ENCODE measurements at regions not wholly inside any gene's neighbourhood (a gene's known extent, or its start where the extent isn't known, plus 50 kb on each side); places are given as distances from the start of the nearest gene placed in this dataset.
"Not testable (repeated sequence)": the region's sequence is repeated elsewhere in the genome, so short reads cannot be mapped to it uniquely, and the experiment has no call there.

- DNase-seq (ENCODE audit: low spot score in 2 of 2) (no peak), ATAC-seq (ENCODE audit: low read depth) (no peak)
- Mint-ChIP-seq H3K27me3 (no peaks in the 10 kb centered on the region), H3K9me3 (no peaks in the 10 kb centered on the region), H3K27ac (no peak overlapping the region), H3K4me3 (no peak overlapping the region), H3K4me1 (no peaks in the 10 kb centered on the region), H3K36me3 (no peaks in the 10 kb centered on the region)
These were observed 2102.9 kb downstream of the NCAM2 start for GRCh38 chr21:23101111-23101510.

DNA sequence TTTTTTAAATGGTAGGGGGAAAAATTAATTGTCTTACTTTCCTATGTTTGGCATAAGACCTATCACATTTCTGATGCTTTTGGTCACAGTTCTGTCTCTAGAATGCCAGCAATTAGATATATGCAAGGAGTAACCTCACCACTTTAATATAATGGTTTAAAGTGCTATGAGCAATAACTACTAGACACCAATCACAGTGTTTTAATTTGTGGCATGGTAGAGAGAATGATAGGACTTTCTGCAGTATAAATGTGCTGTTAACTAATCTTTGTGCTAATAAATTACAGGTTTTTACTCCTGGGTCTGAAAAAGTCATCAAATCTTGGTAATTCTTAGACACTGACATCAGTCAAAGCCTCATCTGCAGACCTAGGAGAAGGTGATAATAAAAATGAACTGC, 2110.3 kb downstream of the NCAM2 start:
- H3K9me3 Mint-ChIP-seq = no peaks in the 10 kb centered on the region
- no peaks in the 10 kb centered on the region for H3K4me1 Mint-ChIP-seq
- ATAC-seq (ENCODE audit: low read depth) (no peak), DNase-seq (ENCODE audit: low spot score in 2 of 2) (no peak)
- no peak overlapping the region for H3K4me3 Mint-ChIP-seq
- no peak overlapping the region for H3K27ac Mint-ChIP-seq
- no peaks in the 10 kb centered on the region for H3K36me3 Mint-ChIP-seq
- H3K27me3 Mint-ChIP-seq = no peaks in the 10 kb centered on the region

DNA sequence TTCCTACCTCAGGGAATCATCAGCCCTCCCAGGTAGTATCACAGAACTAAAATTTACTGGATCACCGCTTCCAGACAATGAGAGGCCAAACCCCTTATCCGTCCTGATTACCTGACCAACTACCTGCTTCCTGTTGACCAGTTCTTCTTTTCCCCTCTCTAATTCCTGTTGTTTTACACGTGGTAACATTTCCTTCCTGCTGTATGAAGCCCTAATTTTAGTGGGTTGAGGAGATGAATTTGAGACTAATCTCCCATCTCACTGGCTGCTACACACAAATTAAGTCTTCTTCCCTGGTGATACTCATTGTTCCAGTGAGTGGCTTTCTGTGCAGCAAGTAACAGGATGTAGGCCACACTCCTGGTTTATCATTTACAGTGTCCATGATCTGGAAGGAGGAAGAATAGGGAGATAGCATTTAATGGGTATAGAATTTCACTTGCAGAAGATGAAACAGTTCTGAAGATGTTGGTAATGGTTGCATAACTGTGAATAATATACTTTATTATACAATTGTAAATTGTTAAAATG, 2112.9 kb downstream of the NCAM2 start:
- no peak overlapping the region for H3K27ac Mint-ChIP-seq
- DNase-seq (ENCODE audit: low spot score in 2 of 2) (no peak), ATAC-seq (ENCODE audit: low read depth) (no peak)
- no peaks in the 10 kb centered on the region for H3K4me1 Mint-ChIP-seq
- no peaks in the 10 kb centered on the region for H3K27me3 Mint-ChIP-seq
- H3K9me3 Mint-ChIP-seq = peaks cover 1% of the 10 kb centered on the region
- no peak overlapping the region for H3K4me3 Mint-ChIP-seq
- no peaks in the 10 kb centered on the region for H3K36me3 Mint-ChIP-seq

DNA sequence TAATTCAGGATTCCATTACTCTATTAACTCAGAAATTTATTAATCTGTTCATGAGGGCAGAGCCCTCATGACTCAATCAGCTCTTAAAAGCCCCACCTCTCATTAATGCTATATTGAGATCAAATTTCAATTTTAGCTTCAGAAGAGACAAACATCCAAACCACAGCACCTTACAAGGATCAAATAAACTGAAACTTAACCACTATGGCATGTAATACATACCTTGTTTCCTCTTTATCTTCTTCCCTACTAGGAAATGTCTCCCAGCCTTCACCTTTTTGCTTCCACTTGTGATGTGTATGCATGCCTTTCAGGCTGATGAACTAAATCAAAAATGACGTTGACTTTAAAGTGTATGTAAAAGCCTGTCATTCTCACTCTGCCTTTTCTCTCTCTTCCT, 2121.3 kb downstream of the NCAM2 start:
- no peak for DNase-seq (ENCODE audit: low spot score in 2 of 2)
- ATAC-seq (ENCODE audit: low read depth) = no peak
- Mint-ChIP-seq H3K27me3 (no peaks in the 10 kb centered on the region), H3K4me1 (no peaks in the 10 kb centered on the region), H3K4me3 (no peak overlapping the region), H3K36me3 (no peaks in the 10 kb centered on the region), H3K27ac (no peak overlapping the region), H3K9me3 (peaks cover 1% of the 10 kb centered on the region)

DNA sequence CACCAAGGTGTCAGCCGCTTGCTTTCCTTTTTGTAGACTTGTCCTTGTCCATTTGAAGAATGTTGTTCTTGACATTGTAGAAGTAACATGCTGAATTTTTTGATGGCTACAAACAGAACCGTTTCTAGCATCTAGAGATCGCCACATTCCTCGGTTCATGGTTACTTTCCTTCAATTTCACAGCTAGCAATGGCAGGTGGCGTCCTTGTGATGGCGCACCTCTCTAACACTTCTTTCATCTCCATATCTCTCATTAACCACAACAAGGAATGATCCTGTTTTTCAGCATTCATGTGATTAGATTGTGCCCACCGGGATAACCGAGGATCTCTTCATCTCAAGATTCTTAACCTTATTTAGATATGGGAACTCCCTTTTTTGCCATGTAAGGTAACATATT, 2129.8 kb downstream of the NCAM2 start:
- no peak for ATAC-seq (ENCODE audit: low read depth)
- Mint-ChIP-seq H3K27ac (no peak overlapping the region), H3K4me1 (no peaks in the 10 kb centered on the region), H3K9me3 (no peaks in the 10 kb centered on the region), H3K27me3 (no peaks in the 10 kb centered on the region), H3K36me3 (no peaks in the 10 kb centered on the region), H3K4me3 (no peak overlapping the region)
- no peak for DNase-seq (ENCODE audit: low spot score in 2 of 2)

DNA sequence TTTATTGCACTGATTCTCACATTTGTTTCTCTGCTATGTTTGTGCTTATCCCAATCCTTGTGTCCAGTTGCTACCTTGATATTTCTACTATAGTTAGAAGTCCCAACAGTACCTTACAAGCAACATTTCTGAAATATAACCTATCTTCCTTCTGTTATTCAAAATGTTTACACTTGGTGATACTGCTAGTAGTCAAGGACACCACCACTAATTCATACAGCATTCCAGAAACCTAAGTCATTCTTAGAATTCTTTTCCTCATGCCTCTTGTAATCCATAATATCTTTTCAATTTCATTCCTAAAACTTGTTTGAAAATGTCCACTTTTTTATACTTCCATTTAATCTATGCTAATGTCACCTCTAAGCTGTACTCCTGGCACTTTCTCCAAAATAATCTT, 2132.1 kb downstream of the NCAM2 start:
- Mint-ChIP-seq H3K36me3 (no peaks in the 10 kb centered on the region), H3K4me3 (no peak overlapping the region), H3K9me3 (peaks cover 2% of the 10 kb centered on the region), H3K4me1 (no peaks in the 10 kb centered on the region), H3K27ac (no peak overlapping the region), H3K27me3 (no peaks in the 10 kb centered on the region)
- ATAC-seq (ENCODE audit: low read depth) = no peak
- DNase-seq (ENCODE audit: low spot score in 2 of 2) = no peak

- Mint-ChIP-seq H3K27me3 (no peaks in the 10 kb centered on the region), H3K4me3 (no peak overlapping the region), H3K36me3 (no peaks in the 10 kb centered on the region), H3K27ac (no peak overlapping the region), H3K9me3 (peaks cover 2% of the 10 kb centered on the region), H3K4me1 (no peaks in the 10 kb centered on the region)
- ATAC-seq (ENCODE audit: low read depth) (no peak), DNase-seq (ENCODE audit: low spot score in 2 of 2) (no peak)
These were observed 2133.0 kb downstream of the NCAM2 start for GRCh38 chr21:23131177-23131576.

- peaks cover 9% of the 10 kb centered on the region for H3K9me3 Mint-ChIP-seq
- ATAC-seq (ENCODE audit: low read depth) (no peak), DNase-seq (ENCODE audit: low spot score in 2 of 2) (no peak)
- H3K27me3 Mint-ChIP-seq = no peaks in the 10 kb centered on the region
- H3K27ac Mint-ChIP-seq = no peak overlapping the region
- H3K36me3 Mint-ChIP-seq = no peaks in the 10 kb centered on the region
- H3K4me1 Mint-ChIP-seq = no peaks in the 10 kb centered on the region
- no peak overlapping the region for H3K4me3 Mint-ChIP-seq
These were observed 2140.6 kb downstream of the NCAM2 start for GRCh38 chr21:23138797-23139196.

DNA sequence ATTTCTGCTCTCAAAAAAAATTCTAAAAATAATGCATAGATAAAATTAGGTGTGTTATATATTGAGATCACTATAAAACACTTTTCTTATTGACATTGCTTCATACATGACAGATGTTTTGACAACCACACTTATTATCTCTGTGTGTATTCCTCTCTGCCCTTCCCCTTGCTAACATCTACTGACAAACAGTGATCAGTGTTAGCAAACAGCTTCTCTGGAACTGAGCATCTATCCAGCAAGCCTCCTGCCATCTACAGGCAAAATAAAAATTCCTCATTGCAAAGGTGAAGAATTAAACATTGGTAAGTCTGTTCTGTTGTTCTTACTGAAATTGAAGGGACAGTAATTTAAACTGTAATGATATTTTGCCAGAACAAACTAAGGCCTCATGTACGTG, 2153.9 kb downstream of the NCAM2 start:
- H3K27ac Mint-ChIP-seq = no peak overlapping the region
- H3K36me3 Mint-ChIP-seq = no peaks in the 10 kb centered on the region

GRCh38 chr21:23153842-23154241, 2155.6 kb downstream of the NCAM2 start:
- not testable (repeated sequence) for H3K27ac Mint-ChIP-seq; H3K4me1 Mint-ChIP-seq; H3K27me3 Mint-ChIP-seq; H3K4me3 Mint-ChIP-seq; ATAC-seq (ENCODE audit: low read depth); H3K9me3 Mint-ChIP-seq; H3K36me3 Mint-ChIP-seq; DNase-seq (ENCODE audit: low spot score in 2 of 2)

More for the DNA sequence above, 2153.9 kb downstream of the NCAM2 start:
- no peaks in the 10 kb centered on the region for H3K9me3 Mint-ChIP-seq
- DNase-seq (ENCODE audit: low spot score in 2 of 2) (no peak), ATAC-seq (ENCODE audit: low read depth) (no peak)
- H3K4me3 Mint-ChIP-seq = no peak overlapping the region
- H3K27me3 Mint-ChIP-seq = no peaks in the 10 kb centered on the region
- no peaks in the 10 kb centered on the region for H3K4me1 Mint-ChIP-seq

GRCh38 chr21:23155281-23155680, 2157.1 kb downstream of the NCAM2 start:
- no peaks in the 10 kb centered on the region for H3K36me3 Mint-ChIP-seq
- H3K27me3 Mint-ChIP-seq = no peaks in the 10 kb centered on the region
- H3K27ac Mint-ChIP-seq = no peak overlapping the region
- no peaks in the 10 kb centered on the region for H3K9me3 Mint-ChIP-seq
- H3K4me1 Mint-ChIP-seq = no peaks in the 10 kb centered on the region
- no peak for ATAC-seq (ENCODE audit: low read depth)
- DNase-seq (ENCODE audit: low spot score in 2 of 2) = no peak
- no peak overlapping the region for H3K4me3 Mint-ChIP-seq

GRCh38 chr21:23160914-23161313, 2162.7 kb downstream of the NCAM2 start:
- no peaks in the 10 kb centered on the region for H3K4me1 Mint-ChIP-seq
- no peaks in the 10 kb centered on the region for H3K36me3 Mint-ChIP-seq
- no peak for ATAC-seq (ENCODE audit: low read depth)
- no peaks in the 10 kb centered on the region for H3K9me3 Mint-ChIP-seq
- H3K27me3 Mint-ChIP-seq = no peaks in the 10 kb centered on the region
- H3K4me3 Mint-ChIP-seq = no peak overlapping the region
- no peak for DNase-seq (ENCODE audit: low spot score in 2 of 2)
- H3K27ac Mint-ChIP-seq = no peak overlapping the region

GRCh38 chr21:23162198-23162946, 2164.2 kb downstream of the NCAM2 start:
- Mint-ChIP-seq H3K36me3 (no peaks in the 10 kb centered on the region), H3K4me3 (no peak overlapping the region), H3K27me3 (no peaks in the 10 kb centered on the region), H3K9me3 (no peaks in the 10 kb centered on the region), H3K27ac (no peak overlapping the region), H3K4me1 (no peaks in the 10 kb centered on the region)
- DNase-seq (ENCODE audit: low spot score in 2 of 2) (no peak), ATAC-seq (ENCODE audit: low read depth) (no peak)
